A673 (cell line): ENCODE measurements at regions not wholly inside any gene's neighbourhood (a gene's known extent, or its start where the extent isn't known, plus 50 kb on each side); places are given as distances from the start of the nearest gene placed in this dataset.

Source experiments
- EZH2 ChIP-seq: fragments of 200-600 bp; sonication (generic); IDR thresholded peaks from 2 replicates; pipeline ENCODE4 v1.6.1; 2017; ENCODE audit warnings: borderline replicate concordance, low read depth, mild to moderate bottlenecking, mixed read lengths, antibody characterized with exemption, low read length; ENCODE audit not compliant: poor library complexity, severe bottlenecking
- TF ChIP-seq, protein P1 (sequence below): fragments of 300-800, 200-600 bp; sonication (generic); conservative IDR thresholded peaks from 2 replicates; pipeline ENCODE4 v1.5.1; 2017; ENCODE audit warnings: low read depth, mild to moderate bottlenecking, antibody characterized with exemption, low read length, moderate library complexity, mixed read lengths

DNA sequence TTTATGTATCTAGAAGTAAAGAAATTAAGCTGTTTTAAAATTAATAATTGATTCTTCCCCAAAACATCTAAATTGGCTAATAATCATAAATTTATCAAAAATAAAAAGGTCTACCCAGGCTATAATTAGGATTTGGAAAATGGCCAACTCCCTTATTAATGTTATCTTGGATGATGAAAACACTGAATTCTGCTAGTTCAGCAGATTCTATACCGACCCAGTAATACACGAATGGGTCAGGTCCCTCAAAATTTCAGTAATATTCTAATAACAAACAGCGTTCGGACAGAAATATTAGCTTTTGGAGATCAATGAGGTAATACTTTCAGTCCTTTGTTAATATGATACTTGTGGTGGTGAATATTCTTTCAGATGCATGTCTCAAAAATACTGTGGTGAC lies 360.7 kb upstream of the MGMT start:
- TF ChIP-seq, protein P1, sequence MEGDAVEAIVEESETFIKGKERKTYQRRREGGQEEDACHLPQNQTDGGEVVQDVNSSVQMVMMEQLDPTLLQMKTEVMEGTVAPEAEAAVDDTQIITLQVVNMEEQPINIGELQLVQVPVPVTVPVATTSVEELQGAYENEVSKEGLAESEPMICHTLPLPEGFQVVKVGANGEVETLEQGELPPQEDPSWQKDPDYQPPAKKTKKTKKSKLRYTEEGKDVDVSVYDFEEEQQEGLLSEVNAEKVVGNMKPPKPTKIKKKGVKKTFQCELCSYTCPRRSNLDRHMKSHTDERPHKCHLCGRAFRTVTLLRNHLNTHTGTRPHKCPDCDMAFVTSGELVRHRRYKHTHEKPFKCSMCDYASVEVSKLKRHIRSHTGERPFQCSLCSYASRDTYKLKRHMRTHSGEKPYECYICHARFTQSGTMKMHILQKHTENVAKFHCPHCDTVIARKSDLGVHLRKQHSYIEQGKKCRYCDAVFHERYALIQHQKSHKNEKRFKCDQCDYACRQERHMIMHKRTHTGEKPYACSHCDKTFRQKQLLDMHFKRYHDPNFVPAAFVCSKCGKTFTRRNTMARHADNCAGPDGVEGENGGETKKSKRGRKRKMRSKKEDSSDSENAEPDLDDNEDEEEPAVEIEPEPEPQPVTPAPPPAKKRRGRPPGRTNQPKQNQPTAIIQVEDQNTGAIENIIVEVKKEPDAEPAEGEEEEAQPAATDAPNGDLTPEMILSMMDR: no peak
- no peak for TF ChIP-seq EZH2
